Right atrium auricular region (tissue), 2 donors: ENCODE measurements at regions not wholly inside any gene's neighbourhood (a gene's known extent, or its start where the extent isn't known, plus 50 kb on each side); places are given as distances from the start of the nearest gene placed in this dataset.

Experiments
- DNase-seq: peaks from one replicate; pipeline ENCODE4 v3.0.0-alpha.2; 2019; ENCODE audit warnings: low spot score
- H3K27ac ChIP-seq, 2 donors: fragments of 200-600 bp; sonication (generic); 1 replicate in 1 of 2; 2 replicates in 1 of 2; pipeline ENCODE4 v1.5.1; 2016 to 2019
- H3K27me3 ChIP-seq, 2 donors: fragments of 200-600 bp; sonication (generic); one replicate each; pipeline versions ENCODE4 v1.5.1 to v1.6.0; 2017 to 2019
- H3K36me3 ChIP-seq: fragments of 200-600 bp; sonication (generic); one replicate; pipeline ENCODE4 v1.5.1; 2016
- H3K4me1 ChIP-seq, 2 donors: fragments of 200-600 bp; sonication (generic); one replicate each; pipeline versions ENCODE4 v1.5.1 to v1.6.0; 2017 to 2019
- H3K4me3 ChIP-seq, 2 donors: fragments of 200-600 bp; sonication (generic); 1 replicate in 1 of 2; 2 replicates in 1 of 2; pipeline ENCODE4 v1.5.1; 2017 to 2019; ENCODE audit warnings: mild to moderate bottlenecking in 1 of 2, moderate library complexity in 1 of 2
- H3K9me3 ChIP-seq, 2 donors: fragments of 200-600 bp; sonication (generic); one replicate each; pipeline ENCODE4 v1.5.1; 2019
- CTCF ChIP-seq, 2 donors: fragments of 200-600 bp; sonication (generic); IDR thresholded peaks; one replicate each; pipeline ENCODE4 v1.5.1; 2019; ENCODE audit warnings: antibody characterized with exemption in 2 of 2

DNA sequence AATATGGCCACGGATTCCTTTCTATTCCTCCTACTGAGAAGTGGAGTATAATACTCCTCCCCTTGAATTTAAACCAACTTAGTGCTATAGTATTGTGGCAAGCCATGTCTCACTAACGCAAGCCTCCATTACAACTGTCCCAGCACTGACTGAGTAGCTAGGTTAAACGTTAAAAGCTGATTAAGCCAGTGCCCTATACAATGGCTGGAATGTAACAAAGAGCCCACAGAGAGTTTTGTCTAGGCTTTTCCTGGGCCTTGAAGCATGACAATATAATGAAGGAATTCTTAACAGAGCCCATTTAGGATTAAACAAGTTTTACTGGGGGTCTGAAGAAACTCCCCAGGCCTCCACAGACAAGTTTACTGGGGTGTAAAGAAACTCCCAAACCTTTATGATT is 254.5 kb upstream of the DACH1 start:
- no peak overlapping the region for H3K4me3 ChIP-seq
- H3K36me3 ChIP-seq: no peaks in the 10 kb centered on the region
- no peaks in the 10 kb centered on the region for H3K9me3 ChIP-seq
- no peaks in the 10 kb centered on the region for H3K4me1 ChIP-seq
- no peaks in the 10 kb centered on the region for H3K27me3 ChIP-seq
- H3K27ac ChIP-seq: no peak overlapping the region
- TF ChIP-seq CTCF (IDR thresholded peaks at IDR 0.05): no peak
- DNase-seq: no peak

GRCh38 chr13:72120632-72121031 is 253.6 kb upstream of the DACH1 start:
- Histone ChIP-seq H3K9me3 (no peaks in the 10 kb centered on the region), H3K27ac (no peak overlapping the region), H3K36me3 (no peaks in the 10 kb centered on the region), H3K27me3 (no peaks in the 10 kb centered on the region), H3K4me1 (no peaks in the 10 kb centered on the region), H3K4me3 (no peak overlapping the region)
- no peak for TF ChIP-seq CTCF (IDR thresholded peaks at IDR 0.05)
- no peak for DNase-seq

GRCh38 chr13:72113931-72114330 is 246.9 kb upstream of the DACH1 start:
- no peak for TF ChIP-seq CTCF (IDR thresholded peaks at IDR 0.05)
- Histone ChIP-seq H3K4me1 (no peaks in the 10 kb centered on the region), H3K4me3 (no peak overlapping the region), H3K9me3 (no peaks in the 10 kb centered on the region), H3K27ac (no peak overlapping the region), H3K27me3 (no peaks in the 10 kb centered on the region), H3K36me3 (no peaks in the 10 kb centered on the region)
- no peak for DNase-seq

GRCh38 chr13:72113076-72113475 is 246.1 kb upstream of the DACH1 start:
- H3K9me3 ChIP-seq: no peaks in the 10 kb centered on the region
- H3K27ac ChIP-seq: no peak overlapping the region

DNA sequence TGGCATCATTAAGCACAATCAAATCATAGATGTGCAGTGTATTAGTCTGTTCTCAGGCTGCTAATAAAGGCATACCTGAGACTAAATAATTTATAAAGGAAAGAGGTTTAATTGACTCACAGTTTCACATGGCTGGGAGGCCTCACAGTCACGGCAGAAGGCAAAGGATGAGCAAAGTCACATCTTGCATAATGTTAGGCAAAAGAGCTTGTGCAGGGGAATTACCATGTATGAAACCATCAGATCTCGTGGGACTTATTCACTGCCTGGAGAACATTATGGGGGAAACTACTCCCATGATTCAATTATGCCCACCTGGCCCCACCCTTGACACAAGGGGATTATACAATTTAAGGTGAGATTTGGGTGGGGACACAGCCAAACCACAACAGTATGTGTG is 245.2 kb upstream of the DACH1 start:
- Histone ChIP-seq H3K9me3 (no peaks in the 10 kb centered on the region), H3K27me3 (no peaks in the 10 kb centered on the region), H3K4me1 (no peaks in the 10 kb centered on the region), H3K36me3 (no peaks in the 10 kb centered on the region), H3K27ac (no peak overlapping the region), H3K4me3 (no peak overlapping the region)
- no peak for DNase-seq
- TF ChIP-seq CTCF (IDR thresholded peaks at IDR 0.05): no peak

More at GRCh38 chr13:72113076-72113475, 246.1 kb upstream of the DACH1 start:
- Histone ChIP-seq H3K4me1 (no peaks in the 10 kb centered on the region), H3K4me3 (no peak overlapping the region), H3K27me3 (no peaks in the 10 kb centered on the region), H3K36me3 (no peaks in the 10 kb centered on the region)
- no peak for TF ChIP-seq CTCF (IDR thresholded peaks at IDR 0.05)
- DNase-seq: no peak

DNA sequence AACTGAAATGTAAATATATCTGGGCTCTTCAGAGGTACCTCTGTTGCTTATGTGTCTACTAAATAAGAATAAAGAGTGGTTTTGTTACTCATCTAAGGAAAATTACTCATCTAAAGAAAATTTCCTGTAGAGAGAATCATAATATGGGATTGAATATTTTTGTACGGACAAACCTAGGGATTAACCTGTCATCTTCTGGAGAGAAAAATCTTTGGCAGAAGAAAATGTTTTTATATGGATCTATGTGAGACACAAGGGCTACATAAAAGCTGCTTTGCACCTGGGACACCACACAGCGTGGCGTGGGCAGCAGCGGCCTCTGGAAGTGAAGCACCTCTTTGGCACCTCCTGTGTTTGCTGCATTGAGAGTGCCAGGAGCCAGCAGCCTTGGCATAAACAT is 242.9 kb upstream of the DACH1 start:
- no peak for TF ChIP-seq CTCF (IDR thresholded peaks at IDR 0.05)
- Histone ChIP-seq H3K27me3 (no peaks in the 10 kb centered on the region), H3K4me3 (no peak overlapping the region), H3K9me3 (no peaks in the 10 kb centered on the region), H3K27ac (no peak overlapping the region), H3K36me3 (no peaks in the 10 kb centered on the region), H3K4me1 (no peaks in the 10 kb centered on the region)
- no peak for DNase-seq
